ENCODE measurements at regions not wholly inside any gene's neighbourhood (a gene's known extent, or its start where the extent isn't known, plus 50 kb on each side); places are given as distances from the start of the nearest gene placed in this dataset.

GRCh38 chr4:128728190-128728589, 81.3 kb upstream of the JADE1 start:
- no peak overlapping the region for H3K4me2 ChIP-seq (ENCODE audit: insufficient read depth, low read length)
- BruUV-seq (replicated peaks): no TSS peak
- no peak overlapping the region for H3K4me3 ChIP-seq
- no peak overlapping the region for H3K27ac ChIP-seq (ENCODE audit: extremely low read depth, low read depth, low read length)
- WGBS (ENCODE audit: insufficient coverage, low coverage, missing lambda C conversion rate): 51% methylated on average over 2 of the region's 2 CpGs
- DNase-seq (ENCODE audit: extremely low read depth in 1 of 4, low spot score in 3 of 4) (no peak), ATAC-seq (no peak), FAIRE-seq (no peak)
- TF ChIP-seq ZNF583 (CRISPR knock-in tag; IDR thresholded peaks at IDR 0.05) (no peak), TCFL5 (CRISPR knock-in tag; conservative IDR thresholded peaks at IDR 0.05) (no peak), ZBTB8A (IDR thresholded peaks at IDR 0.05; ENCODE audit: partially characterized antibody) (no peak)
- H3K27me3 ChIP-seq (ENCODE audit: control insufficient read depth in 2 of 2, insufficient read depth in 2 of 2, low read length in 2 of 2): no peaks in the 10 kb centered on the region
- no peaks in the 10 kb centered on the region for H3K36me3 ChIP-seq (ENCODE audit: control insufficient read depth, insufficient read depth, low read length)
- ChIA-PET CTCF (ENCODE audit: low intra/inter-chr PET ratio) (no interaction called here), POLR2A (no interaction called here)
- H3K4me1 ChIP-seq (replicated peaks in 1 of 2; ENCODE audit: control insufficient read depth in 2 of 2, insufficient read depth in 2 of 2, low read length in 2 of 2): peaks cover 2 to 5% of the 10 kb centered on the region in 2 experiments; a peak in 2 of 5 replicates
- no peaks in the 10 kb centered on the region for H3K9me1 ChIP-seq (ENCODE audit: control insufficient read depth, insufficient read depth, low read length)
- no peaks in the 10 kb centered on the region; the same call in 1 of the 2 replicates for H4K20me1 ChIP-seq (replicated peaks; ENCODE audit: control insufficient read depth, insufficient read depth, low read length)
- no peaks in the 10 kb centered on the region for H3K9me3 ChIP-seq (replicated peaks; ENCODE audit: control insufficient read depth, insufficient read depth, low read depth, low read length)
- no peak overlapping the region for H3K9ac ChIP-seq (ENCODE audit: insufficient read depth in 1 of 2, low read depth in 2 of 2, low read length in 2 of 2)
- H3K79me2 ChIP-seq (ENCODE audit: control insufficient read depth, insufficient read depth, low read length): no peaks in the 10 kb centered on the region
- in situ Hi-C loops (cut with MboI): no loop called here
- intact Hi-C loops (cut with micrococcal nuclease): no loop called here
- H2AFZ ChIP-seq (ENCODE audit: low read depth, low read length): no peak overlapping the region

GRCh38 chr4:128727658-128728057, 81.8 kb upstream of the JADE1 start:
- ChIA-PET POLR2A (interaction anchor here (0.7 kb wide), 1 partner anchor 9 kb away, joined by 3 read pairs; no protein-coding TSS in a partner anchor), CTCF (ENCODE audit: low intra/inter-chr PET ratio) (no interaction called here)
- H3K9me3 ChIP-seq (replicated peaks; ENCODE audit: control insufficient read depth, insufficient read depth, low read depth, low read length): no peaks in the 10 kb centered on the region
- H3K79me2 ChIP-seq (ENCODE audit: control insufficient read depth, insufficient read depth, low read length): no peaks in the 10 kb centered on the region
- no peaks in the 10 kb centered on the region for H3K36me3 ChIP-seq (ENCODE audit: control insufficient read depth, insufficient read depth, low read length)
- no peak for FAIRE-seq
- no peaks in the 10 kb centered on the region; the same call in 1 of the 2 replicates for H4K20me1 ChIP-seq (replicated peaks; ENCODE audit: control insufficient read depth, insufficient read depth, low read length)
- TF ChIP-seq RUNX1 (IDR thresholded peaks at IDR 0.05; ENCODE audit: low read depth): no peak
- no peak for TF ChIP-seq DACH1 (IDR thresholded peaks at IDR 0.05; ENCODE audit: partially characterized antibody)
- no peaks in the 10 kb centered on the region for H3K9me1 ChIP-seq (ENCODE audit: control insufficient read depth, insufficient read depth, low read length)
- H3K4me1 ChIP-seq (replicated peaks in 1 of 2; ENCODE audit: control insufficient read depth in 2 of 2, insufficient read depth in 2 of 2, low read length in 2 of 2): peaks cover 2 to 5% of the 10 kb centered on the region in 2 experiments; a peak in 2 of 5 replicates
- ATAC-seq: no peak
- intact Hi-C loops (cut with micrococcal nuclease): no loop called here
- no peak overlapping the region for H3K4me2 ChIP-seq (ENCODE audit: insufficient read depth, low read length)
- no peak overlapping the region for H3K9ac ChIP-seq (ENCODE audit: insufficient read depth in 1 of 2, low read depth in 2 of 2, low read length in 2 of 2)
- DNase-seq (ENCODE audit: extremely low read depth in 1 of 4, low spot score in 3 of 4): no peak
- H3K4me3 ChIP-seq: no peak overlapping the region
- H2AFZ ChIP-seq (ENCODE audit: low read depth, low read length): no peak overlapping the region
- H3K27me3 ChIP-seq (ENCODE audit: control insufficient read depth in 2 of 2, insufficient read depth in 2 of 2, low read length in 2 of 2): no peaks in the 10 kb centered on the region
- no TSS peak for BruUV-seq (replicated peaks)
- H3K27ac ChIP-seq (ENCODE audit: extremely low read depth, low read depth, low read length): no peak overlapping the region
- in situ Hi-C loops (cut with MboI): no loop called here
